ENCODE measurements at regions not wholly inside any gene's neighbourhood (a gene's known extent, or its start where the extent isn't known, plus 50 kb on each side); places are given as distances from the start of the nearest gene placed in this dataset.

DNA sequence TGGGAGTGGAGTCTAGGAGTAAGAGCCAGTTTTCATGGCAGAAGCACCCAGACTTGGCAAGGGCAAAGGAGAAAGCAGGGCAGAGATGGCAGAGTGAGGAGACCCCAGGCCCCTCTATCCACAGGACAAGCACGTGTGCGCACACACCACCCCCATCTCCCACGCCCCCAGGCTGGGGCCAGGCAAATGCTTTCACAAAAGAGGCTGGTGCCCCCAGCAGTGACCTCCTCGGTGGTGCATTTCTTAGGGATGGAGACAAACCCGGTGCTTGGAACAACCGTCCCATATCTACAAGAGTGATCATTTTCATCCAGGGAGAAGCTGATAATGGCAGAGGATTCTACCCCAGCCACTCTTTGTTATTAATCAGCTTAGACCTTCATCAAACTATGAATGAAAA is 62.0 kb downstream of the KCNF1 start:
- Histone ChIP-seq H3K27me3 (ENCODE audit: insufficient read depth, low read length, poor library complexity, severe bottlenecking) (no peaks in the 10 kb centered on the region), H3K4me2 (ENCODE audit: low read depth, low read length, poor library complexity, severe bottlenecking) (no peak overlapping the region), H3K79me2 (ENCODE audit: insufficient read depth, low read length) (no peaks in the 10 kb centered on the region), H3K9me3 (ENCODE audit: insufficient read depth, low read depth, low read length) (no peaks in the 10 kb centered on the region), H4K20me1 (ENCODE audit: insufficient read depth, low read length, poor library complexity, severe bottlenecking) (no peaks in the 10 kb centered on the region), H3K36me3 (ENCODE audit: insufficient read depth, low read length) (no peaks in the 10 kb centered on the region), H3K9me2 (replicated peaks; ENCODE audit: low read depth, low read length) (no peaks in the 10 kb centered on the region), H3F3A (ENCODE audit: low read depth) (no peaks in the 10 kb centered on the region), H2AFZ (ENCODE audit: low read length) (no peak overlapping the region), H3K4me1 (ENCODE audit: insufficient read depth, low read length, poor library complexity, severe bottlenecking) (peaks cover 10% of the 10 kb centered on the region), H3K4me3 (ENCODE audit: low read length, poor library complexity, severe bottlenecking) (no peak overlapping the region), H3K9ac (ENCODE audit: low read depth, low read length, poor library complexity, severe bottlenecking) (no peak overlapping the region)
- no peak for TF ChIP-seq EZH2phosphoT487 (IDR thresholded peaks at IDR 0.05; ENCODE audit: borderline replicate concordance)
- TF ChIP-seq, protein P1, sequence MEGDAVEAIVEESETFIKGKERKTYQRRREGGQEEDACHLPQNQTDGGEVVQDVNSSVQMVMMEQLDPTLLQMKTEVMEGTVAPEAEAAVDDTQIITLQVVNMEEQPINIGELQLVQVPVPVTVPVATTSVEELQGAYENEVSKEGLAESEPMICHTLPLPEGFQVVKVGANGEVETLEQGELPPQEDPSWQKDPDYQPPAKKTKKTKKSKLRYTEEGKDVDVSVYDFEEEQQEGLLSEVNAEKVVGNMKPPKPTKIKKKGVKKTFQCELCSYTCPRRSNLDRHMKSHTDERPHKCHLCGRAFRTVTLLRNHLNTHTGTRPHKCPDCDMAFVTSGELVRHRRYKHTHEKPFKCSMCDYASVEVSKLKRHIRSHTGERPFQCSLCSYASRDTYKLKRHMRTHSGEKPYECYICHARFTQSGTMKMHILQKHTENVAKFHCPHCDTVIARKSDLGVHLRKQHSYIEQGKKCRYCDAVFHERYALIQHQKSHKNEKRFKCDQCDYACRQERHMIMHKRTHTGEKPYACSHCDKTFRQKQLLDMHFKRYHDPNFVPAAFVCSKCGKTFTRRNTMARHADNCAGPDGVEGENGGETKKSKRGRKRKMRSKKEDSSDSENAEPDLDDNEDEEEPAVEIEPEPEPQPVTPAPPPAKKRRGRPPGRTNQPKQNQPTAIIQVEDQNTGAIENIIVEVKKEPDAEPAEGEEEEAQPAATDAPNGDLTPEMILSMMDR (conservative IDR thresholded peaks at IDR 0.05; ENCODE audit: low read length): no peak

DNA sequence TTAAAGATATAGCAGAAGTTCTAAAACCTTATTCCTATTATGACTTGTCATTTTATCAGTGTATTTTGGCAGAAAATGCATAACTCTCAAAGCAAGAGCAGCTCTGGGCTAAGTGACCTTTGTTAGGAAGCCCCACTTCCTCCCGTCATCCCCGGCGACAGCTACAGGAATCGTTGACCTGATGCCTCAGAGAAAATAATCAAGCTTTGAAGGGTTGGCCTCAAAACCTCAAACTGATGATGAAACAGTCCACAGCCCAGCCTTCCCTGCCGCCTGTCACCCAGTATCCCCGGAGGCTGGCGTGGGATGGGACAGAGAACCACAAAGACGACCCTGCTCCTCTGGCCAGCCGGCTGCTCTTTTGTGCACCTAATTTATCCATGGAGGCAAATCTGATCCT is 65.3 kb downstream of the KCNF1 start:
- Histone ChIP-seq H2AFZ (ENCODE audit: low read length) (peak overlapping the region; percentile 78), H3K9me3 (ENCODE audit: insufficient read depth, low read depth, low read length) (no peaks in the 10 kb centered on the region), H3K4me1 (ENCODE audit: insufficient read depth, low read length, poor library complexity, severe bottlenecking) (peaks cover 10% of the 10 kb centered on the region), H3K9me2 (replicated peaks; ENCODE audit: low read depth, low read length) (no peaks in the 10 kb centered on the region), H3F3A (ENCODE audit: low read depth) (no peaks in the 10 kb centered on the region), H4K20me1 (ENCODE audit: insufficient read depth, low read length, poor library complexity, severe bottlenecking) (no peaks in the 10 kb centered on the region), H3K4me3 (ENCODE audit: low read length, poor library complexity, severe bottlenecking) (peak overlapping the region; percentile 37), H3K79me2 (ENCODE audit: insufficient read depth, low read length) (no peaks in the 10 kb centered on the region), H3K4me2 (ENCODE audit: low read depth, low read length, poor library complexity, severe bottlenecking) (peak overlapping the region; percentile 64), H3K9ac (ENCODE audit: low read depth, low read length, poor library complexity, severe bottlenecking) (no peak overlapping the region), H3K27me3 (ENCODE audit: insufficient read depth, low read length, poor library complexity, severe bottlenecking) (no peaks in the 10 kb centered on the region), H3K36me3 (ENCODE audit: insufficient read depth, low read length) (no peaks in the 10 kb centered on the region)
- TF ChIP-seq EZH2phosphoT487 (IDR thresholded peaks at IDR 0.05; ENCODE audit: borderline replicate concordance): no peak
- TF ChIP-seq, protein P1 (conservative IDR thresholded peaks at IDR 0.05; ENCODE audit: low read length): no peak

DNA sequence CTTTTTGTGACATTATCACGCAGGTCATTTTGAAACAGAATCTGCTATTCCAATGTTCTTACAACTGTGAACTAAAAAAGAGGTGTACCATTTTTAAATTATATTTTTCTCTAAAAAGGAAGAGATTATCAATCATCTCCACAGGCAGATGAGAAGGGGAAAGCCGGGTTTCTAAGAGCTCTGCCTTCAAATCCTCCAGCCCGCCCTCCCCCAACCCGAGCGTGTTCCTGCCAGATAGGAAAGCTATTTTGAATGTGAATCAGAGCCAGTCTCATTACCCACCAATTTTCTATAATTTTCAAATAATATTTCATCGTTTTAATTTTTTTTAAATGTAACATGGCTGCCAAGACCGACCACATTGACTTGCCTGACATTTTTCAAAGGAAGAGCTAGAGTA is 65.9 kb downstream of the KCNF1 start:
- no peaks in the 10 kb centered on the region for H3K27me3 ChIP-seq (ENCODE audit: insufficient read depth, low read length, poor library complexity, severe bottlenecking)
- H2AFZ ChIP-seq (ENCODE audit: low read length): peak overlapping the region; percentile 78
- H4K20me1 ChIP-seq (ENCODE audit: insufficient read depth, low read length, poor library complexity, severe bottlenecking): no peaks in the 10 kb centered on the region
- no peaks in the 10 kb centered on the region for H3F3A ChIP-seq (ENCODE audit: low read depth)
- TF ChIP-seq, protein P1 (conservative IDR thresholded peaks at IDR 0.05; ENCODE audit: low read length): no peak
- TF ChIP-seq EZH2phosphoT487 (IDR thresholded peaks at IDR 0.05; ENCODE audit: borderline replicate concordance): no peak
- no peaks in the 10 kb centered on the region for H3K79me2 ChIP-seq (ENCODE audit: insufficient read depth, low read length)
- no peaks in the 10 kb centered on the region for H3K9me2 ChIP-seq (replicated peaks; ENCODE audit: low read depth, low read length)
- H3K9me3 ChIP-seq (ENCODE audit: insufficient read depth, low read depth, low read length): no peaks in the 10 kb centered on the region
- peak overlapping the region; percentile 37 for H3K4me3 ChIP-seq (ENCODE audit: low read length, poor library complexity, severe bottlenecking)
- H3K4me2 ChIP-seq (ENCODE audit: low read depth, low read length, poor library complexity, severe bottlenecking): peak overlapping the region; percentile 64
- no peaks in the 10 kb centered on the region for H3K36me3 ChIP-seq (ENCODE audit: insufficient read depth, low read length)
- H3K9ac ChIP-seq (ENCODE audit: low read depth, low read length, poor library complexity, severe bottlenecking): no peak overlapping the region
- peaks cover 10% of the 10 kb centered on the region for H3K4me1 ChIP-seq (ENCODE audit: insufficient read depth, low read length, poor library complexity, severe bottlenecking)
